ENCODE measurements at regions not wholly inside any gene's neighbourhood (a gene's known extent, or its start where the extent isn't known, plus 50 kb on each side); places are given as distances from the start of the nearest gene placed in this dataset.

DNA sequence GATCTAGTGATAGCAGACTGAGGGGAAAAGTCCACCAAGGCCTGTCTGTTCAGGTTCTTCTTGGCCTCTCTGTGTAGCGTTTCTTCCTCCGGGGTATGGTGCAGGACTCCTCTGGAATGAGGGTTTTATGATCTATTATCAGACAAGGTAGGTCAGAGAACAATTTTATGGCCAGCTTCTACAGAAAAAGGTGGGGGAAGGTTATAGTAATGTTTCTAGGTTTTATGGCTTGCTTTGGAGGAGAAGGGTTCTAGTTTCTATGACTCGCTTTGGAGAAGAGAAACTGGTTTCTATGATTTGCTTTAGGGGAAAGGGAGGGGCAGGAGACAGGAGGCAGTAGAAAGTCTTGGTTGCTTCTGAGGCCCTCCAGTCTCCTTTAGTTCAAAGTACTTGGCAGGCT is 144.8 kb upstream of the LAMA2 start:
- TF ChIP-seq, protein P1, sequence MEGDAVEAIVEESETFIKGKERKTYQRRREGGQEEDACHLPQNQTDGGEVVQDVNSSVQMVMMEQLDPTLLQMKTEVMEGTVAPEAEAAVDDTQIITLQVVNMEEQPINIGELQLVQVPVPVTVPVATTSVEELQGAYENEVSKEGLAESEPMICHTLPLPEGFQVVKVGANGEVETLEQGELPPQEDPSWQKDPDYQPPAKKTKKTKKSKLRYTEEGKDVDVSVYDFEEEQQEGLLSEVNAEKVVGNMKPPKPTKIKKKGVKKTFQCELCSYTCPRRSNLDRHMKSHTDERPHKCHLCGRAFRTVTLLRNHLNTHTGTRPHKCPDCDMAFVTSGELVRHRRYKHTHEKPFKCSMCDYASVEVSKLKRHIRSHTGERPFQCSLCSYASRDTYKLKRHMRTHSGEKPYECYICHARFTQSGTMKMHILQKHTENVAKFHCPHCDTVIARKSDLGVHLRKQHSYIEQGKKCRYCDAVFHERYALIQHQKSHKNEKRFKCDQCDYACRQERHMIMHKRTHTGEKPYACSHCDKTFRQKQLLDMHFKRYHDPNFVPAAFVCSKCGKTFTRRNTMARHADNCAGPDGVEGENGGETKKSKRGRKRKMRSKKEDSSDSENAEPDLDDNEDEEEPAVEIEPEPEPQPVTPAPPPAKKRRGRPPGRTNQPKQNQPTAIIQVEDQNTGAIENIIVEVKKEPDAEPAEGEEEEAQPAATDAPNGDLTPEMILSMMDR (IDR thresholded peaks at IDR 0.05), result no peak
- no peak for TF ChIP-seq POLR2A (IDR thresholded peaks at IDR 0.05)

All from vagina (tissue), 2 donors.